A549 (cell line): ENCODE measurements at regions not wholly inside any gene's neighbourhood (a gene's known extent, or its start where the extent isn't known, plus 50 kb on each side); places are given as distances from the start of the nearest gene placed in this dataset.

Experiments
- ATAC-seq, 2 experiments: fragments of 200-7000 bp in 1 of 2; fragments of >200 bp in 1 of 2; cut with Nextera tagmentation in 1 of 2; cut with Tn5 transposase in 1 of 2; 3 replicates each; pipeline versions ENCODE4 v1.8.0 to v1.9.1; 2018 to 2020; ENCODE audit warnings: mild to moderate bottlenecking in 1 of 2, moderate library complexity in 1 of 2
- CTCF ChIA-PET: fragments of 300-600 bp; sonication (Branson Sonifier 250); formaldehyde crosslinking; extraction: SDS; loops from one replicate; lab custom pipeline; 2021; ENCODE audit warnings: antibody characterized with exemption, inconsistent platforms; lab: Yijun Ruan, JAX
- POLR2A ChIA-PET: fragments of 350-600 bp; formaldehyde crosslinking; extraction: SDS; loops from one replicate; lab custom pipeline; 2021; ENCODE audit warnings: antibody characterized with exemption, inconsistent platforms; lab: Yijun Ruan, JAX
- DNase-seq, 2 experiments: peaks; one replicate each; pipeline versions ENCODE4 v3.0.0 to v3.0.0-alpha.2; 2011 to 2016; ENCODE audit warnings: low read depth in 1 of 2, low spot score in 1 of 2
- FAIRE-seq: peaks from 2 replicates; lab custom pipeline; 2011; peaks lifted over from hg19 to GRCh38; lab: Jason Lieb, UNC
- H3K27ac ChIP-seq, 2 experiments: fragments of >200 bp; sonication (Bioruptor Twin); formaldehyde crosslinking; 3 replicates each; pipeline ENCODE4 v1.5.1; 2016 to 2017
- H3K4me1 ChIP-seq: fragments of >200 bp; sonication (Bioruptor Twin); formaldehyde crosslinking; 3 replicates; pipeline ENCODE4 v1.6.1; 2016
- H3K4me2 ChIP-seq: fragments of >200 bp; sonication (Bioruptor Twin); formaldehyde crosslinking; 3 replicates; pipeline ENCODE4 v1.6.1; 2016
- H3K4me3 ChIP-seq: fragments of >200 bp; sonication (Bioruptor Twin); formaldehyde crosslinking; 3 replicates; pipeline ENCODE4 v1.5.1; 2016
- H3K9me3 ChIP-seq: fragments of >200 bp; sonication (Bioruptor Twin); formaldehyde crosslinking; 3 replicates; pipeline ENCODE4 v1.6.1; 2016
- BHLHE40 ChIP-seq: IDR thresholded peaks from 2 replicates; pipeline ENCODE4 v1.6.1; 2012; ENCODE audit warnings: low read depth, low read length, inconsistent platforms
- CHD2 ChIP-seq: fragments of 150-350 bp; IDR thresholded peaks from 2 replicates; pipeline ENCODE4 v1.6.1; 2014; ENCODE audit warnings: low read length; ENCODE audit not compliant: partially characterized antibody
- EHMT2 ChIP-seq: fragments of 200-600 bp; sonication (generic); IDR thresholded peaks from 2 replicates; pipeline ENCODE4 v1.6.1; 2016; ENCODE audit warnings: antibody characterized with exemption, low read depth, mild to moderate bottlenecking, moderate library complexity
- FOXS1 ChIP-seq: fragments of 250-450 bp; sonication (Bioruptor Pico); IDR thresholded peaks from 2 replicates; pipeline ENCODE4 v1.5.0; 2020; ENCODE audit warnings: mild to moderate bottlenecking, moderate library complexity
- GATA3 ChIP-seq: IDR thresholded peaks from 2 replicates; pipeline ENCODE4 v1.6.1; 2012; ENCODE audit warnings: borderline replicate concordance
- HOXA7 ChIP-seq: fragments of 250-450 bp; sonication (Bioruptor Pico); IDR thresholded peaks from 2 replicates; pipeline ENCODE4 v1.5.0; 2020; ENCODE audit warnings: mild to moderate bottlenecking, moderate library complexity
- JUNB ChIP-seq: fragments of >200 bp; sonication (Bioruptor Twin); formaldehyde crosslinking; IDR thresholded peaks from 2 replicates; pipeline ENCODE4 v1.6.1; 2016
- MAFK ChIP-seq: fragments of 450-650 bp; IDR thresholded peaks from 2 replicates; pipeline ENCODE4 v1.6.1; 2014; ENCODE audit not compliant: partially characterized antibody
- MAX ChIP-seq: IDR thresholded peaks from 2 replicates; pipeline ENCODE4 v1.6.1; 2012
- NFE2L2 ChIP-seq: fragments of 150-350 bp; conservative IDR thresholded peaks from 2 replicates; pipeline ENCODE4 v1.6.1; 2014; ENCODE audit warnings: low read length
- PBX3 ChIP-seq: IDR thresholded peaks from 2 replicates; pipeline ENCODE4 v1.6.1; 2012
- RAD21 ChIP-seq, 2 experiments: fragments of >200 bp in 1 of 2; sonication (Bioruptor Twin) in 1 of 2; formaldehyde crosslinking in 1 of 2; IDR thresholded peaks in 1 of 2; conservative IDR thresholded peaks in 1 of 2; 2 replicates in 1 of 2; 3 replicates in 1 of 2; pipeline ENCODE4 v1.6.1; 2012 to 2018; ENCODE audit warnings: inconsistent platforms in 1 of 2
- RARB ChIP-seq: fragments of 250-450 bp; sonication (Bioruptor Pico); IDR thresholded peaks from 2 replicates; pipeline ENCODE4 v1.8.0; 2021; ENCODE audit warnings: mild to moderate bottlenecking, moderate library complexity
- SMC3 ChIP-seq: fragments of >200 bp; sonication (Bioruptor Twin); formaldehyde crosslinking; IDR thresholded peaks from 3 replicates; pipeline ENCODE4 v1.6.1; 2018; ENCODE audit warnings: inconsistent platforms
- USF2 ChIP-seq: fragments of 450-650 bp; IDR thresholded peaks from 2 replicates; pipeline ENCODE4 v1.6.1; 2014; ENCODE audit warnings: antibody characterized with exemption
- WGBS: methylation state at CpG from one replicate; pipeline ENCODE4 v1.1.6; 2017; ENCODE audit errors: missing lambda C conversion rate; 5-methylcytosine and 5-hydroxymethylcytosine counted together

GRCh38 chr2:200168641-200169555 is 137.6 kb upstream of the SPATS2L start (continued):
- TF ChIP-seq CHD2, result no peak
- TF ChIP-seq, all 56 proteins: peak for 0

GRCh38 chr2:200170221-200170620 is 136.3 kb upstream of the SPATS2L start:
- H3K9me3 ChIP-seq, result peaks cover 12% of the 10 kb centered on the region
- H3K4me2 ChIP-seq, result no peak overlapping the region
- POLR2A ChIA-PET, result no interaction called here
- WGBS, result 53% methylated on average over 2 of the region's 2 CpGs
- no peak for TF ChIP-seq RAD21 (conservative IDR thresholded peaks at IDR 0.05 in 1 of 2, IDR thresholded peaks at IDR 0.05 in 1 of 2)
- TF ChIP-seq RARB (CRISPR knock-in tag), result no peak
- TF ChIP-seq, all 56 proteins: peak for 0
- Histone ChIP-seq H3K4me1 (no peaks in the 10 kb centered on the region), H3K27ac (no peak overlapping the region), H3K4me3 (no peak overlapping the region)
- CTCF ChIA-PET, result no interaction called here
- FAIRE-seq, result no peak
- DNase-seq, result no peak
- no peak for ATAC-seq

- H3K4me1 ChIP-seq, result no peaks in the 10 kb centered on the region
- H3K9me3 ChIP-seq, result no peaks in the 10 kb centered on the region
- POLR2A ChIA-PET, result no interaction called here
- no peak overlapping the region for H3K4me2 ChIP-seq
- CTCF ChIA-PET, result no interaction called here
- no peak for FAIRE-seq
- TF ChIP-seq NFE2L2, result no peak
- TF ChIP-seq EHMT2, result no peak
- TF ChIP-seq BHLHE40, result no peak
- no peak for TF ChIP-seq USF2
- TF ChIP-seq MAFK, result no peak
- no peak for TF ChIP-seq FOXS1 (CRISPR knock-in tag)
- no peak for TF ChIP-seq MAX
- TF ChIP-seq PBX3, result no peak
- no peak for TF ChIP-seq GATA3
- no peak for TF ChIP-seq SMC3
- no peak for TF ChIP-seq HOXA7 (CRISPR knock-in tag)
- no peak for TF ChIP-seq JUNB
- TF ChIP-seq, all 56 proteins: peak for 0
- no peak overlapping the region for H3K4me3 ChIP-seq
- no peak for DNase-seq
- H3K27ac ChIP-seq, result no peak overlapping the region
- ATAC-seq, result no peak
- 50% methylated on average over 4 of the region's 4 CpGs for WGBS
Measured at GRCh38 chr2:200171731-200172482, 134.6 kb upstream of the SPATS2L start.

GRCh38 chr2:200172521-200172920 is 134.0 kb upstream of the SPATS2L start:
- H3K4me2 ChIP-seq, result no peak overlapping the region
- POLR2A ChIA-PET, result no interaction called here
- H3K9me3 ChIP-seq, result no peaks in the 10 kb centered on the region
- TF ChIP-seq JUNB, result no peak
- TF ChIP-seq, all 56 proteins: peak for 0
- FAIRE-seq, result no peak
- Histone ChIP-seq H3K4me3 (no peak overlapping the region), H3K4me1 (no peaks in the 10 kb centered on the region), H3K27ac (no peak overlapping the region)
- no peak for DNase-seq
- no peak for ATAC-seq
- CTCF ChIA-PET, result no interaction called here
- 88% methylated on average over 1 of the region's 1 CpG for whole genome bisulfite sequencing
